Upper lobe of left lung (tissue), 6 donors: ENCODE measurements at regions not wholly inside any gene's neighbourhood (a gene's known extent, or its start where the extent isn't known, plus 50 kb on each side); places are given as distances from the start of the nearest gene placed in this dataset.
"Not testable (repeated sequence)": the region's sequence is repeated elsewhere in the genome, so short reads cannot be mapped to it uniquely, and the experiment has no call there.

Experiments used
- ATAC-seq, 2 donors: fragments of 200-7000 bp; cut with Tn5 transposase; one replicate each; pipeline ENCODE4 v1.9.1; 2022; ENCODE audit warnings: mild to moderate bottlenecking in 2 of 2, moderate library complexity in 2 of 2; ENCODE audit not compliant: low FRiP score in 2 of 2
- DNase-seq, 2 donors: peaks; one replicate each; pipeline ENCODE4 v3.0.0-alpha.2; 2019 to 2020
- H3K27ac ChIP-seq, 4 donors: fragments of 200-600 bp; sonication (generic); one replicate each; pipeline ENCODE4 v1.5.1; 2016 to 2019
- H3K27me3 ChIP-seq, 4 donors: fragments of 200-600 bp; sonication (generic); one replicate each; pipeline ENCODE4 v1.5.1; 2017 to 2019
- H3K36me3 ChIP-seq, 4 donors: fragments of 200-600 bp; sonication (generic); one replicate each; pipeline ENCODE4 v1.5.1; 2016 to 2019
- H3K4me1 ChIP-seq, 4 donors: fragments of 200-600 bp; sonication (generic); one replicate each; pipeline ENCODE4 v1.5.1; 2018 to 2019
- H3K4me3 ChIP-seq, 4 donors: fragments of 200-600 bp; sonication (generic); one replicate each; pipeline ENCODE4 v1.5.1; 2017 to 2019; ENCODE audit warnings: mild to moderate bottlenecking in 2 of 4, moderate library complexity in 1 of 4
- H3K9me3 ChIP-seq, 4 donors: fragments of 200-600 bp; sonication (generic); one replicate each; pipeline ENCODE4 v1.5.1; 2018 to 2019
- CTCF ChIP-seq, 6 experiments: fragments of 450-650 bp in 4 of 6; fragments of 200-600 bp in 2 of 6; sonication (generic) in 2 of 6; IDR thresholded peaks; one replicate each; pipeline ENCODE4 v1.5.1; 2016 to 2019; ENCODE audit warnings: antibody characterized with exemption in 6 of 6
- EP300 ChIP-seq, 4 donors: sonication (generic); formaldehyde crosslinking; IDR thresholded peaks; one replicate each; pipeline ENCODE4 v1.5.1; 2017; ENCODE audit warnings: antibody characterized with exemption in 4 of 4, control low read depth in 2 of 4
- POLR2A ChIP-seq, 4 donors: fragments of 450-650 bp; IDR thresholded peaks; one replicate each; pipeline ENCODE4 v1.5.1; 2016 to 2017; ENCODE audit warnings: antibody characterized with exemption in 4 of 4, mild to moderate bottlenecking in 2 of 4
- POLR2AphosphoS5 ChIP-seq, 2 donors: sonication (generic); formaldehyde crosslinking; IDR thresholded peaks; one replicate each; pipeline ENCODE4 v1.5.1; 2017; ENCODE audit warnings: antibody characterized with exemption in 2 of 2
- WGBS, 2 donors: methylation state at CpG; one replicate each; pipeline ENCODE4 v1.1.5; 2017 to 2018; 5-methylcytosine and 5-hydroxymethylcytosine counted together
- donor health status: DM: no; HTN: no; CAD: no; lungs with moderate emphysema.
- donor health status: DM: no; HTN: yes; CAD: no; lungs with severe emphysema.

GRCh38 chr12:90677552-90677951 lies 277.4 kb downstream of the CCER1 start:
- DNase-seq (no peak), ATAC-seq (no peak)
- H3K4me1 ChIP-seq, result no peaks in the 10 kb centered on the region
- no peak overlapping the region for H3K4me3 ChIP-seq
- H3K36me3 ChIP-seq, result no peaks in the 10 kb centered on the region
- TF ChIP-seq POLR2A (IDR thresholded peaks at IDR 0.05) (no peak), CTCF (IDR thresholded peaks at IDR 0.05) (no peak), POLR2AphosphoS5 (IDR thresholded peaks at IDR 0.05) (no peak), EP300 (IDR thresholded peaks at IDR 0.05) (no peak)
- no peak overlapping the region for H3K27ac ChIP-seq
- H3K9me3 ChIP-seq, result no peaks in the 10 kb centered on the region
- 33 to 44% methylated on average over 3 of the region's 3 CpGs for WGBS, 2 donors
- H3K27me3 ChIP-seq, result no peaks in the 10 kb centered on the region

GRCh38 chr12:90677055-90677454 lies 277.9 kb downstream of the CCER1 start:
- DNase-seq (no peak), ATAC-seq (no peak)
- 62 to 63% methylated on average over 1 of the region's 1 CpG for WGBS, 2 donors
- H3K27ac ChIP-seq, result no peak overlapping the region
- H3K4me3 ChIP-seq, result no peak overlapping the region
- no peak for TF ChIP-seq POLR2A (IDR thresholded peaks at IDR 0.05)
- no peak for TF ChIP-seq EP300 (IDR thresholded peaks at IDR 0.05)
- no peak for TF ChIP-seq CTCF (IDR thresholded peaks at IDR 0.05)
- no peak for TF ChIP-seq POLR2AphosphoS5 (IDR thresholded peaks at IDR 0.05)
- H3K27me3 ChIP-seq, result no peaks in the 10 kb centered on the region
- H3K9me3 ChIP-seq, result no peaks in the 10 kb centered on the region
- no peaks in the 10 kb centered on the region for H3K4me1 ChIP-seq
- H3K36me3 ChIP-seq, result no peaks in the 10 kb centered on the region

- H3K36me3 ChIP-seq, result no peaks in the 10 kb centered on the region
- no peaks in the 10 kb centered on the region for H3K27me3 ChIP-seq
- H3K27ac ChIP-seq, result no peak overlapping the region
- ATAC-seq (no peak), DNase-seq (no peak)
- 77 to 78% methylated on average over 1 of the region's 1 CpG for WGBS, 2 donors
- no peaks in the 10 kb centered on the region for H3K9me3 ChIP-seq
- H3K4me1 ChIP-seq, result no peaks in the 10 kb centered on the region
- no peak overlapping the region for H3K4me3 ChIP-seq
- TF ChIP-seq CTCF (IDR thresholded peaks at IDR 0.05) (no peak), EP300 (IDR thresholded peaks at IDR 0.05) (no peak), POLR2A (IDR thresholded peaks at IDR 0.05) (no peak), POLR2AphosphoS5 (IDR thresholded peaks at IDR 0.05) (no peak)
Observed at GRCh38 chr12:90675106-90675505, 279.9 kb downstream of the CCER1 start.

GRCh38 chr12:90672081-90672480 lies 282.9 kb downstream of the CCER1 start:
- no peak overlapping the region for H3K27ac ChIP-seq
- H3K9me3 ChIP-seq, result no peaks in the 10 kb centered on the region
- no peak for DNase-seq
- H3K27me3 ChIP-seq, result no peaks in the 10 kb centered on the region
- no peak overlapping the region for H3K4me3 ChIP-seq
- H3K36me3 ChIP-seq, result no peaks in the 10 kb centered on the region
- no peaks in the 10 kb centered on the region for H3K4me1 ChIP-seq
- ATAC-seq, result no peak
- TF ChIP-seq POLR2A (IDR thresholded peaks at IDR 0.05) (no peak), CTCF (IDR thresholded peaks at IDR 0.05) (no peak), EP300 (IDR thresholded peaks at IDR 0.05) (no peak), POLR2AphosphoS5 (IDR thresholded peaks at IDR 0.05) (no peak)
- WGBS, 2 donors, result 84 to 91% methylated on average over 1 of the region's 1 CpG

GRCh38 chr12:90663949-90664348 lies 291.0 kb downstream of the CCER1 start:
- not testable (repeated sequence) for H3K27me3 ChIP-seq, DNase-seq, H3K4me1 ChIP-seq, ATAC-seq, H3K36me3 ChIP-seq, H3K9me3 ChIP-seq, H3K27ac ChIP-seq, H3K4me3 ChIP-seq
- 95% methylated on average over 7 of the region's 7 CpGs for WGBS, 2 donors
